T follicular helper cell (primary cell): ENCODE measurements at regions not wholly inside any gene's neighbourhood (a gene's known extent, or its start where the extent isn't known, plus 50 kb on each side); places are given as distances from the start of the nearest gene placed in this dataset.

Source experiments
- DNase-seq: peaks from one replicate; pipeline ENCODE4 v3.0.0-alpha.2; 2020; ENCODE audit warnings: low read depth

DNA sequence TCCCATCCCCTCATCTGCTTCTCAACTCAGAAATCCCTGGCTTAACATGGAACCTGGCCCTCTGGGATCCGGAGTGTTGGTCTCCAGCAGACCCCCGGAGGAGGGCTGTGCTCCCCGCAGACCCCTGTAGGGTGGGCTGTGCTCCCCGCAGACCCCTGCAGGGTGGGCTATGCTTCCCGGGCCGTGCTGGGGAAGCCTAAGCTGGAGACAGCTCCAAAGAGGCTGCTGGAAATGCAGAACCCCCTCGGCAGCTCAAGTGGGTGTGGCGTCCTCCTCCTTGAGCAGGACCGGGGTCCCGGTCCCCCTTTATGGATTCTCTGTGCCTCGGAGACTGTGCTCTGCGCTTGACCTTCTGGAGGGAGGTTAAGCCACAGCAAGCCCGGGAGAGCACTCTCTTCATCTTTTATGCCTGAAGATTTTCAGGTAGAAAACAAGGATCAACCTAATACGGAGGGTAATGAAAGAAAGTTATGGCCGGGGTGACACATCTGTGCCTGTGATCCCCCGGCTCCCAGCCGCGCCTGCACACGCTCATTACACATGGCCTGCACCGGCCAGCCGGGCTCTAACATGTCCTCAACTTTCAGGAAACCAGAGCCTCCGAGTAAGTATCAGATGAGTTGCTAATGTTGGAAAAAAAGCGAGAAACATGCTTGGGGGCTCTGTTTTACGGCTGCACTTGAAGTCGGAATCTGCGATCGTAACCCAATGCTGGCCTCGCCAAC, 87.7 kb upstream of the ACTRT2 start:
- DNase-seq: no peak

DNA sequence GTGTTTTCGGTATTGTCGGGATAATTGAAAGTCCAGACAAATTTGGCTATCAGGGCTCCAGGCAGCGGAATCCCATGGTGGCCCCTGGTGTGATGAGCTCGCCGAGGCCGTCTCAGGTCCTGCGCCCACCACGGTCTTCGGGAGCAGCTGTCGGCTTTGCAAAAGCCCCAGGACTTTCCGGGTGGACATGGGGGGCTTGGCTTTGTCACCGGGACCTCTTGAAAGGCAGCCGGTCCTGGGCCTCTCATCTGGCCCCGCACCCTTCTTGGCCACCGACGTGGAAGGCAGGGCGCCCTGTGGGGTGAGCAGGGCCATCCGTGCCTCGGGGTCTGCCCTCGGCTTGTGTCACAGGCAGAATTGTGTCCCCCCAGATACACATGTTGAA, 87.1 kb upstream of the ACTRT2 start:
- DNase-seq: no peak

DNA sequence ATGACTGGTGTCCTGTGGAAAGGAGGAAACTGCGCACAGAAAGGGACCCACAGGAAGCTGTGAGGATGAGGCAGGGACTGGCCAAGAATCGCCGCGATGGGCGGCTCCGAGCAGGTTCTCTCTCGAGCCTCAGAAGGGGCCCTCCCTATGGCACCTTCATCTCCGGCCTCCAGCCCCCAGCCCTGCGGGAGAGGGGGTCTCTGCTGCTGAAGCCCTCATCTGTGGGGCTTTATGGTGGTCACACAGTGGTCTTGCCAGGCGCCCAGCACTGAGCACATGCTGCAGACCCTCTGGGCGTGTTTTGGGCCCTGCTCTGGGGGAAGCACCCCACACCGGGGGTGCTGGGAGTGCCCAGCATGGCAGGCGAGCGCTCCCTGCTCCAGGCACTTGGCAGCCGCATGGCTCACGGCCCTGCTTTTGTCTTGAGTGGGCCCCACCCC, 86.6 kb upstream of the ACTRT2 start:
- DNase-seq: no peak

DNA sequence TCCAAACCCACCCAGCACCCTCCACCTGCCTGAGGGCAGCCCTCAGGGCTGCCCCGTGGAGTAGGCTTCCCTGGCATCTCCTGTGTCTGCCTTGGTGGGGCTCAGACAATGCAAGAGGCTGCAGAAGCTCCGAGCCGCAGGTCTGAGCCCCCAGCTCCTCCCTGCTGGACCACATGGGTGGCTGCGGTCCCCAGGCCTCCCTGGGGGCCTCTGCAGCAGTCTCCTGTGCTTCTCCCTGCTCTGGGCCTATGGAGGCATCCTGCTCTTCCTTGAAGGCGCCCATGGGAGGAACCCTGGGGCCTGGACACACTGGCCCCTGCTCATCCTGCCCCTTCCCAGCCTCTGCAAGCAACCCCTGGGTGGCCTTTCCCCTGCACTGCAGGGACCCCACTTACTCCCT, 86.1 kb upstream of the ACTRT2 start:
- no peak for DNase-seq

DNA sequence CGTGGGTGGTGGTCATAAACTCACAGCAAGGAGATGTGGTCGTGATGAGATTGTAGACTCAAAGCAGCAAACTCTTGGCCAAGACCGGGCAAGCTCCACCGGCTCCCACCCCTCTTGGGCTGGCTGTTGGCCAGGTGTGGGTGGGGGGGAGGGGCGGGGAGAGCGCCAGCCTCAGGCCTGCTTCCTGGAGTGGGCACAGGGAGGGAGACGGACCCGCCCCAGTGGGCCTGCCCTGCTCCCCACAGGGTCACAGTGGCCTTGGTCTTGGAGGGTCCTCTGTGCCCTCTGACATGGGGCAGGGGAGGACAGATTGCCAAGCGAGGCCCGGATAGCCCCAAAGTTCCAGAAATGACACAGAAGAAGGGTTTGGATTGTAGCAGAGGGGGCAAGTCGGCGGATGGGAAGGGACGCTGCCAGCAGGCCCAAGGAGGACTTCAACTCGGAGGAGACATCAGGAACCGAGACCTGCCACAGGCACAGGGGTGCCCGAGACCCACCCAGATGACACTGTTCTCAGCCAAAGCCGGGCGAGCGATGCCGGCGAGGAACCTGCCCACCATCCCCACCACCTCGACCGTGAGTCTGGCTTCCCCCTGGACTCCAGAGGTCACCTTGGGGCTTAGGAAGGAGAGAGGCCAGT, 85.4 kb upstream of the ACTRT2 start:
- DNase-seq: no peak

DNA sequence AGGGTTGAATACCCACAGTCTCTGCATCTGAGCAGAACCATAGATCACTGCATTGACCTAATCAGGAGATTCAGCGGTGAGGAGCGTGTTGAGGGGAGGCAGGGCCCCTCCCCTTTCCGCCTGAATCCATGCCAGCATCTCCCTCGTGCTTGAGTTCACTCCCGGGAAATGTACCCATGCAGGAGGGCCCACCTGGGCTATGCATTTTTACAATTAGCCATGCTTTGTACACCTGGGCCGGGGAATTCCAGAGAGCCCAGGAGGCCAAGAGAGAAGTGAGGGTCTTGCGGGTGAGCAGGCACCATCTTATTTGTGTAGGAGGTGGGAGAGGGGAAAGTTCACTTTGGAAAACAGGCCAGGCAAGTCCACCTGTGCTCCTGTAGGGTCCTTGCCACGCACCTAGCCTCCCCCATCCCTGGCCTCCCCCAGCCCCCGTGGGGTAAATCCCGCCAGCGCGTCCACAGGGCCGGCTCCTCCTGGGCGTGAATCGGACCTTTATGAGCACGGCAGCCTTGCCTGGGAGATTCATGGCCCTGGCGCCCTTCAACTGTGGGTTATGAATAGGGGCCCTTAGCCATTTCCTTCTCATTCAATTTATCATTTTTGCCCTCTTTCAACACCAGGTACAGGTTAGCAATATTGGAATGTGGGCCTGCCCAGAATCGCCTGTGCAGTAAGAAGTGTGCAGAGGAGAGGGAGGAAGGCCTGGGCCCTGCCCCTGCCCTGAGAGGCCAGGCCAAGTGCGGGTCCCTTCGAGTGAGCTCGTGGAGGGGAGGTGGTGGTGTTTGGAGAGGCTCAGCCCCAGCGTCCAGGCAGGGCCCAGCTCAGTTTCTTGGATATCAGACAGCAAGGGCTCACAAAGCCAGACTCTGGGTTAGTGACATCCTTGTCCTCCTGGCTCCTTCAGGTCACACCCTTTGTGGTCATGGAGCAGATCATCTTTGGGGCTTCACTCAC, 84.4 kb upstream of the ACTRT2 start:
- no peak for DNase-seq

DNA sequence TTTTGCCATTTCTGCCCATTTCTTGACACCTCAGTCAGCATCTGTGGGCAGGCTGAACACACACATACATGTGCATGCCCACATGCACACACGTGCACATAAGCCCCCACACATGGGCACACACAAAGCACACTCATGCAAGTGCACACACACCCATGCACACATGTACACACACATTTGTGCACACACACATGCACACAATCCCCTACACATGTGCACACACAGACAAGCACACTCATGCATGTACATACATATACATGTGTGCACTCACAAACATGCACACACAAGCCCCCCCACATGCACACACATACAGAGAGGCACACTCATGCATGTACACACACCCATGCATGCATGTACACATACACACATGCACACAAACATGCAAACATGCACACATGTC, 83.5 kb upstream of the ACTRT2 start:
- DNase-seq: no peak

DNA sequence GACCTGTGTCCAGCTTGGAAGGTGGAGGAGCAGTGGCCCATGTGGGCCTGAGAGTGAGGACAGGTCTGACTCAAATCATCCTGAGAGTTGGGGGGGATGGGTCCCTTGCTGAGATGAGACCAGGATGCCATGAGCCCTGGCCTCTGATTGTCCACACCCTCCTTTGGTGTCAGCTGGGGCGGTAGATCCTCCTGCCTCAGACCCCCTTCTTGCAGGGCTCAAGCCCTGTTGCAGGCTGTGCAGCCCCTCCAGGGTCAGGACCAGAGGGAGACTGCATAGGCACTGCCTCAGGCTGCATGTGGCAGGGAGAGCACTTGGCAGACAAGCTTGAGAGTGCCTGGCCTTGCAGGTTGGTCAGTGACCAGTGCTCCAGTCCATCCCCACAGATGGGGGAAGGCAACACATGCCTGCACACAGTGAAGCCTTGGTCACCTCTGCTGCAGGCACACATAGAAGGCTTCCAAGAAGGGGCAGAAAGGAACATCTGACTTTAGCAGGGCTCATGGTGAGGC, 82.2 kb upstream of the ACTRT2 start:
- DNase-seq: no peak

DNA sequence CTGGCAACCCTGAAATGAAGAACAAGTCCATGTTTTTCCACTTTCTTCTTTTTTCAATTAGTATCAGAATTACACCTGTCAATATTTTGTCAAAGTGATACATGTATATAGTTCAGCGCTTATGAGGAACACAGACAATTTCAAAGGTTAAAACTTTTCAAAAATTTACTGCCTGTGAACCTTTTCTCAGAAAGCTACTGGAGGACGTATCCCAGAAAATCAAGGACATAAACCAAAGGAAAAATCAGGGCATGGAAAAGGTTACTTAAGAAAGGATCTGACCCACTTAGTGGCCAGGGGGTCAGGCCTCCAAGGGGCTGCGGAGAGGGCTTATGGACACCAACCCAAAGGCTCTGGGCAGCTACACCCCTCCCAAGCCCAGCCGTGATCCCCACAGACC, 81.1 kb upstream of the ACTRT2 start:
- DNase-seq: no peak

DNA sequence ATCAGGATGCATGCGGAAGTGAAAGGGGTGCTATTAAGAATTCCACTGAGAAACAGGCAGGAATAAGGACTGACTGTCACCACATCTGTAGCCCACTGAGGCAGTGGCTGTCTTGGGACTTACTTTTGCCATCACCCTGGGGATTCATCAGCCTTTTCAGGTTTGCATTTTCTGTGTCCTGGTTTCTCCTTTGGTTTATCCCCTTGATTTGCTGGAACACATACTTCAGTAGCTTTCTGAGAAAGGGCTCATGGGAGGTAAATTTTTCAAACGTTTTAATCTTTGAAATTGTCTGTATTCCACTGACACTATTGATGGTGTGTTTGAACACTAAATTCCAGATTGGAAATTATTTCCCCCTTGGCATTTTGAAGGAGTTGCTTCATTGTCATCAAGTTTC, 80.2 kb upstream of the ACTRT2 start:
- DNase-seq: no peak

DNA sequence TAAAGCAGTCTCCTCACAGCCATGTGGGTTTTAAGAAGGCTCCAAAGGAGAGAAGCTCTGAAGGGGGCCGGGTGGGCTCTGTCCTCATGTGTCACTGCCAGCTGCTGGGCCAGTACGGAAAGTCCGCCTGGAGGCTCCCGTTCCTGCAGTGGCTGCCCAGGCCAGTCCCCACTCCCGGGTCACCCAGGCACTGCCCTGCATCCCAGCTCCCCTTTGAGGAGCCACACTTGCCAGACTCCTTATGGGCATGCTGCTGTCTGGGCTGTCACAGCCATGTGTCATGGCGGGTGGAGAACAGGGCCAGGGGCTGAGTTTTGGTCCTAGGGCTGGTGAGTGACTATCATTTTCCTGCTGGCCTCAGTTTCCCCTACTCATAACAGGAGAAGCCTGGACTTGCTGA, 79.4 kb upstream of the ACTRT2 start:
- DNase-seq: no peak

DNA sequence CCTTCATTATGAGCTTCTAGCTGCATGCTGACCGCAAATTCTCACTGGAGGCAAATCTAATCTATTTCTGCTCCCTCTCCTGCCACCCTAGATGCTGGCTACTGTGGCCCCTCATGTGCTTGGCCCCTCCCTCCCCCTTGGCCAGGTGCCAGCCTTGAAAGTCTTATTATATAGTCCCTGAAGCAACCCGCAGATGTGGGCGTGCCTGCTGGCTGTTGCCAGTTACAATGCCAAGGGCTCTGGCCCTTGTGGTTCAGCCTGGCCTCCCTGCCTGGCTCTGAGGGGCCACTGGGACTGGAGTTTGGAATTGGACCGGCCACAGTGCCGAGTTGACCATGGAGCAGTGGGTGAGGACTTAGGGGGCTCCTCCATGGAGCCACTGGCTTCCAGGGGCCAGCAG, 78.9 kb upstream of the ACTRT2 start:
- DNase-seq: no peak

DNA sequence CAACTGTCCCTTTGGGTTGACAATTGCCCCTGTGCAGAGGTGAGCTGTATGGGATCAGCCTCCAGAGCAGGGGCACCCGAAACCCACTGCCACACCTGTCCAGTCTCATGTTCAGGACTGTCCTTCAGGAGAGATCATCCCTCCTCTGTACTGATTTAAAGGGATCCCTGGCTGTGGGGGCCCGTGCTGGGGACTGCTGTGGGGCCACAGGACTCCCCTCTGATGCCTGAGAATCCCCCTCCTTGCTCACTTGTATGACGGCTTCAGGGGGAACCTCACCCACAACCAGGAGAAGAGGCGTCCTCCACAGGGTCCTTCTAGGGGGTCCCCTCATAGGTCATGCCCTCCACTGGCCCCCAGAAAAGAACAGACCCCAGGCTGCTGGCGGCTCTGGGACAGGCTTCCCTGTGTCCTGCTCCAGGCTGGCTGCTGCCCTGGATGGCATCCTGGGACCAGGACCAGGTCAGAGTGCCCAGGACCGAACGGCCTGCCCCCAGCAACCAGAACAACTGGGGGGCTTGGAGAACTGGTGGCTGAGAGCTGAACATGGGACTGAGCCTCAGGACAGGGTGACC, 77.5 kb upstream of the ACTRT2 start:
- no peak for DNase-seq

DNA sequence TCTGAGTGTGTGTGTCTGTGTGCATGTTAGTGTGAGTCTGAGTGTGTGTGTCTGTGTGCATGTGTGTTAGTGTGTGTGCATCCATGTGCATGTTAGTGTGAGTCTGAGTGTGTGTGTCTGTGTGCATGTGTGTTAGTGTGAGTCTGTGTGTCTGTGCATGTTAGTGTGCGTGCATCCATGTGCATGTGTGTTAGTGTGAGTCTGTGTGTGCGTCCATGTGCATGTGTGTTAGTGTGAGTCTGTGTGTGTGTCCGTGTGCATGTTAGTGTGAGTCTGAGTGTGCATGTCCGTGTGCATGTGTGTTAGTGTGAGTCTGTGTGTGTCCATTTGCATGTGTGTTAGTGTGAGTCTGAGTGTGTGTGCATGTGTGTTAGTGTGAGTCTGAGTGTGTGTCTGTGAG, 76.6 kb upstream of the ACTRT2 start:
- no peak for DNase-seq

DNA sequence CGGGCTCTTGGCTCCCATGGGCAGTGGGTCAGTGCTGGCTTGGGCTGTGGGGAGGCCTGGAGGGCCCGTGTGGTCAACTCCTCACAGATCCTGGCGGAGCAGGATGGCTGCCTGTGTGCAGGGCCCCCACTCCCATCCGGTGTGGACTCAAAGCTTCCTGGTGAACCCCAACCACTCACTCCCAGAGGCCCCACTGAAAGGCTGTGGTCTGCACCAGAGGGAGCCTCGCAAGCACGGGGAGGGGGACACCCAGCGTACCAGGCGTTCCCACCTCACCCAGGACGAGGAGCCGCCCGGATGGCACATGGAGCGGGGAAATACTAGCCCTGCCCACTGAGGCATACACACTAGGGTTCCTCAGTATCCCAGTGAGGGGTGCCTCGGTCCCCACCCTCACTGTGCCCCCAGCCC, 75.4 kb upstream of the ACTRT2 start:
- no peak for DNase-seq

DNA sequence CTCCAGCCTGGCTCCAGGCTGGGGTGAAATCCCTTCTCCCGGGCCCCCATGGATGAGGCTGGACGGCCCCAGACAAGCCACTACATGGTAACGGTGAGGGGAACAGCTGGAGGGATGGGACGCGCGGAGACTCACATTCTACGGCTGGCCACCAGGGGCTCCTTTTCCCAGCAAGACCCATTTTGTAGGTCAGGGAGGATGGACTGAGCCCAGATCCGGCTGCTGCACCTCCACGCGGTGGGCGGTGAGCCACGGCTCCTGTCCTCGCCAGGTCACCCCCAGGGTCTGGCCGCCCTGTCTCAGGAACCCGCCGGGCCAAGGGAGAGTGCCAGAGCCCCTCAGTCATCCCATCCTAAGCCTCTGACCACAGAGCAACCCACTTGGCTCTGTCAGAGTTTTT, 75.0 kb upstream of the ACTRT2 start:
- no peak for DNase-seq

DNA sequence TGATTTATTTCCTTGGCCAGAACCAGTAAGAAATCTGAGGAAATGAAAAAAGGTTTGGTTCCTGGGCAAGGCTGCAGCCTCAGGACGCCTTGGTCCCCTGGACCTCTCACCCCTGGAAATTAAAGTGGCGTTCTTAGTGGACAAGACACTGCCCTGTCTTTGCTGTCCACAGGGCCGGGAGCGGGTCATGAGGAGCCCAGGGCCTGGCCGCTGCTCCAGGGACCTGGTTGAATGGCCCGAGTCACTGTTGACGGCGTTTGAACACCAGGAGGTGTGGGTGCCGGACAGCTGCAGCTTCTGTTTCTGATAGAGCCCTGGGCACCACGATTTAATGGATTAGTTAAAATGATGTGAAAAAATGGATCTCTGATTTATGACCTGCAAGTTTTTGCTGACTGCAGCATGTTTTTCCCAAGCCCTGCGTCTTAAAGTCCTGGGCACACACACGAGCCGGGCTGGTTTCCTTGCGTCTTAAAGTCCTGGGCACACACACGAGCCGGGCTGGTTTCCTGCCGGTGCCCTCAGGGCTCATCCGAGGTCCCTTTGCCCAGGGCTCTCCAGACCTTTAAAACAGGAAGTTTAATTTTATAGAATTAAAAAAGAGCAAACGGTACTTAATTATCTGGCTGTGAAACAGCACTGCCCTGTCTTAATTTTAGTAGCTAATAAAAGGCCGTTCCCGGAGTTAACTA, 74.1 kb upstream of the ACTRT2 start:
- no peak for DNase-seq

DNA sequence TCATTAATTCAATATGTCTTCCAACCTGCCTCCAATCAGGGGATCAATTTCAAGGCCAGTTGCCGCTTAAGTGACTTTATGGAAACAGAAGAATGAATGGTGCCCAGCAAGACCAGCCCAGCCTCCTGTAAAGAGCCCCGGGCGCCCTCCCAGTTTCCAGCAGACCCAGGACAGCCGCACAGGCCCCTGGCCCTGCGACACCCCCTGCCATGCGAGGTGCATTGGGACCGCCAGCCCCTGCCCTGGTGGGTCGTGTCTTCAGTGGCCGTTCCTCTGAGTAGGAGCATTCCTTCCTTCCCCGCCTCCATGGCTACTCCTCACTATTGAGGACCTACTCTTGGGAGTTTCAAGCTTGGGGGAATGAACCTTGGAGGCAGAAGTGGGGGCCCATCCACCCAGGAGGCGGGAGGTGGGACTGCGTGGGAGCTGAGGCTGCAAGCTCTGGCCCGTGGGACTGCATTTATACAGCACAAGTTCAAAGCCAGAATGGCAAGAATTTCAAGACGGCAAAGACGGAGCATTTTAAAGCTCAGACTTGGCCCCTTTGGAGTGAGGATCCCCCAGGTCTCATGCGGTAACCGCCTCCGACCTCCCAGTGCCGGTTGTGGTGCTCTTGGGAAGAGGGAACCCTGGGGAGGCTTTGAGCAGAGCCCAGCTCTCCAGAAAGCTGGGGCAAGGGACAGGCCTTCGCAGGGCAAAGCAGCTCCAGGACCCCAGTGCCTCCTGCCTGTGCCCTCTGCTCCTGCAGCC, 73.1 kb upstream of the ACTRT2 start:
- DNase-seq: no peak

DNA sequence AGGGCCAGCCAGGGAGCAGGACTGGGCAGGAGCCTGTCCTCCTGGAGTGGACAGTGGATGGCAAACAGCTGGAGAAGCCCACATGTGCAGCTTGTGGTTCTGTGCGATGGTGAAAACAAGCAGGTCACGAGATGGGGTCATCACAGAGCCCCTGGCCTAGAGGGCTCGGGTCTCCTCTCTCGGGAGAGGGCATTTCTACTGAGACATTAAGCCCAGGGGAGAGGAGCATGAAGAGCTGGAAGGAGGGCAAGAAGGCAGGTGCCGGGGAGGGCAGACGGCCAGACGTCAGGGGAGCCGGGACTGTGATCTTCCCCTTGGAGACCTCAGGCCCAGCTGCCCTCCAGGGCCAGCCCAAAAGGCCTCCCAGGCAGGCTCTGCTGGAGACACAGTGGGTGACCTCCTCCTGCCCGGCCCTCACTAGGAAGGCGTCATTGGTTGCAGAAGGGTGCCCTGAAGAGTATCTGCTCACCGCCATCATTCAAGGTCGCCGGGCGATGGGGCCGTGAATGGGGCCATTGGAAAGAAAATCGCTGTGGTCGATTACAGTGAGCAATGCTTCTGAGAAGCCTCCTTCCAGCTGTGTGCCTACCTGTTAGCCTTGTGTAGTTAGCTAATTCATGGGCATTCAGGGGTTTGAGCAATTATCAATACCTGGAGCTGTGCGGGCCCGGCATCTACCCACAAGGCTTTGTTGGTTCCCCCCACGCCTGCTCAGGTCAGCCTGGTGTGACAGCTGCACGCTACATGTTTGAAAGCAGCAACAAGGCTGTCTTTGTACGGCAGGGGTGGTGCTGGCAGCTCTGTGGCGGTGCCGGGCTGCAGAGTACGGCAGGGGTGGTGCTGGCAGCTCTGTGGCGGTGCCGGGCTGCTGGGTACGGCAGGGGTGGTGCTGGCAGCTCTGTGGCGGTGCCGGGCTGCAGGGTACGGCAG, 72.3 kb upstream of the ACTRT2 start:
- DNase-seq: no peak
